DOHH2 (cell line): ENCODE measurements at regions not wholly inside any gene's neighbourhood (a gene's known extent, or its start where the extent isn't known, plus 50 kb on each side); places are given as distances from the start of the nearest gene placed in this dataset.

Experiments used
- EZH2phosphoT487 ChIP-seq: fragments of 200-600 bp; sonication (generic); IDR thresholded peaks from 2 replicates; pipeline ENCODE4 v1.6.1; 2017; ENCODE audit warnings: borderline replicate concordance, mild to moderate bottlenecking, antibody characterized with exemption, low read length, moderate library complexity, mixed read lengths
- TF ChIP-seq, protein P1 (sequence below): fragments of 200-600 bp; sonication (generic); IDR thresholded peaks from one replicate; pipeline ENCODE4 v1.5.1; 2014; ENCODE audit warnings: antibody characterized with exemption, mild to moderate bottlenecking, low read depth, low read length; ENCODE audit not compliant: poor library complexity, severe bottlenecking

DNA sequence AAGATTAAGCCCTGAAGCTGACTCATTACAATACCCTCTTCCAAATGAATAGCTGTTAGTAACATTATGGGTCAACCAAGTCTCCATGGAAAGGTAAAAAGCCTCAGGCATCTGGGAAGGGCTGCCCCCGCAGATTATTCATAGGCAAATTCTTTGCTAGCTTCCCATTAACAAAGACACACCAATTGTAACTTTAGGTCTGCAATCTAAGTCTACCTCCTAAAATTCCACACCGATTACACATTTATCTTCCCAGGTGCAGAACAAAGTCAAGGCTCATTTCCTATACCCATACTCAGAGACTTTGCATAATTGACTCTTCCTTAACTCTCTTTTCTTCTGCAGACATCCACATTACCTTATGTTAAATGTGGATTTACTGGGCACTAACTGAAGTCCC lies 826.3 kb upstream of the MBL2 start:
- TF ChIP-seq, protein P1, sequence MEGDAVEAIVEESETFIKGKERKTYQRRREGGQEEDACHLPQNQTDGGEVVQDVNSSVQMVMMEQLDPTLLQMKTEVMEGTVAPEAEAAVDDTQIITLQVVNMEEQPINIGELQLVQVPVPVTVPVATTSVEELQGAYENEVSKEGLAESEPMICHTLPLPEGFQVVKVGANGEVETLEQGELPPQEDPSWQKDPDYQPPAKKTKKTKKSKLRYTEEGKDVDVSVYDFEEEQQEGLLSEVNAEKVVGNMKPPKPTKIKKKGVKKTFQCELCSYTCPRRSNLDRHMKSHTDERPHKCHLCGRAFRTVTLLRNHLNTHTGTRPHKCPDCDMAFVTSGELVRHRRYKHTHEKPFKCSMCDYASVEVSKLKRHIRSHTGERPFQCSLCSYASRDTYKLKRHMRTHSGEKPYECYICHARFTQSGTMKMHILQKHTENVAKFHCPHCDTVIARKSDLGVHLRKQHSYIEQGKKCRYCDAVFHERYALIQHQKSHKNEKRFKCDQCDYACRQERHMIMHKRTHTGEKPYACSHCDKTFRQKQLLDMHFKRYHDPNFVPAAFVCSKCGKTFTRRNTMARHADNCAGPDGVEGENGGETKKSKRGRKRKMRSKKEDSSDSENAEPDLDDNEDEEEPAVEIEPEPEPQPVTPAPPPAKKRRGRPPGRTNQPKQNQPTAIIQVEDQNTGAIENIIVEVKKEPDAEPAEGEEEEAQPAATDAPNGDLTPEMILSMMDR: no peak
- no peak for TF ChIP-seq EZH2phosphoT487
